NT2/D1 (cell line): ENCODE measurements at regions not wholly inside any gene's neighbourhood (a gene's known extent, or its start where the extent isn't known, plus 50 kb on each side); places are given as distances from the start of the nearest gene placed in this dataset.
"Not testable (repeated sequence)": the region's sequence is repeated elsewhere in the genome, so short reads cannot be mapped to it uniquely, and the experiment has no call there.

Experiments
- DNase-seq: peaks from one replicate; pipeline ENCODE4 v3.0.0-alpha.2; 2011; ENCODE audit warnings: low read depth, low spot score
- H3K27me3 ChIP-seq: 2 replicates; pipeline ENCODE4 v1.6.0; 2011; ENCODE audit warnings: mild to moderate bottlenecking; ENCODE audit not compliant: insufficient read length, insufficient read depth
- H3K36me3 ChIP-seq: 2 replicates; pipeline ENCODE4 v1.6.1; 2011; ENCODE audit warnings: mild to moderate bottlenecking, low read length, mixed read lengths; ENCODE audit not compliant: insufficient read depth, insufficient read length
- H3K4me1 ChIP-seq: 2 replicates; pipeline ENCODE4 v1.5.1; 2011; ENCODE audit not compliant: insufficient read depth, insufficient read length
- H3K4me3 ChIP-seq: 2 replicates; pipeline ENCODE4 v1.5.1; 2011; ENCODE audit warnings: low read depth; ENCODE audit not compliant: insufficient read length
- H3K9ac ChIP-seq: 2 replicates; pipeline ENCODE4 v1.6.0; 2011; ENCODE audit warnings: low read depth; ENCODE audit not compliant: insufficient read length
- H3K9me3 ChIP-seq: 2 replicates; pipeline ENCODE4 v1.5.1; 2011; ENCODE audit warnings: mild to moderate bottlenecking, low read length; ENCODE audit not compliant: insufficient read depth
- SUZ12 ChIP-seq: IDR thresholded peaks from 2 replicates; pipeline ENCODE4 v1.6.1; 2011; ENCODE audit not compliant: insufficient read length, insufficient read depth; ENCODE audit errors: extremely low read depth
- YY1 ChIP-seq: IDR thresholded peaks from 2 replicates; pipeline ENCODE4 v1.6.1; 2011; ENCODE audit not compliant: insufficient read length, insufficient read depth
- ZNF274 ChIP-seq: IDR thresholded peaks from 2 replicates; pipeline ENCODE4 v1.6.1; 2011; ENCODE audit warnings: mild to moderate bottlenecking, low read depth, low read length

GRCh38 chr15:36007699-36008098, 461.7 kb upstream of the DPH6 start:
- Histone ChIP-seq H3K4me1 (no peaks in the 10 kb centered on the region), H3K27me3 (no peaks in the 10 kb centered on the region), H3K36me3 (no peaks in the 10 kb centered on the region), H3K4me3 (no peak overlapping the region), H3K9me3 (no peaks in the 10 kb centered on the region), H3K9ac (no peak overlapping the region)
- TF ChIP-seq YY1 (no peak), ZNF274 (no peak), SUZ12 (no peak)
- no peak for DNase-seq

- TF ChIP-seq ZNF274 = no peak
- no peak for TF ChIP-seq YY1
- no peak for TF ChIP-seq SUZ12
- H3K9me3 ChIP-seq = no peaks in the 10 kb centered on the region
- no peaks in the 10 kb centered on the region for H3K27me3 ChIP-seq
- DNase-seq = no peak
- H3K4me1 ChIP-seq = no peaks in the 10 kb centered on the region
- no peak overlapping the region for H3K4me3 ChIP-seq
- H3K9ac ChIP-seq = no peak overlapping the region
- no peaks in the 10 kb centered on the region for H3K36me3 ChIP-seq
Measured at GRCh38 chr15:36008719-36009118, 462.8 kb upstream of the DPH6 start.

- no peak for TF ChIP-seq SUZ12
- no peak for TF ChIP-seq YY1
- Histone ChIP-seq H3K4me3 (no peak overlapping the region), H3K27me3 (no peaks in the 10 kb centered on the region), H3K4me1 (no peaks in the 10 kb centered on the region), H3K36me3 (no peaks in the 10 kb centered on the region), H3K9me3 (no peaks in the 10 kb centered on the region), H3K9ac (no peak overlapping the region)
- no peak for DNase-seq
Measured at GRCh38 chr15:36024031-36024688, 478.2 kb upstream of the DPH6 start.

GRCh38 chr15:36026627-36027283, 480.8 kb upstream of the DPH6 start:
- Histone ChIP-seq H3K4me3 (no peak overlapping the region), H3K4me1 (no peaks in the 10 kb centered on the region), H3K27me3 (no peaks in the 10 kb centered on the region), H3K36me3 (no peaks in the 10 kb centered on the region), H3K9me3 (no peaks in the 10 kb centered on the region), H3K9ac (no peak overlapping the region)
- TF ChIP-seq YY1 = no peak
- TF ChIP-seq SUZ12 = no peak
- TF ChIP-seq ZNF274 = no peak
- DNase-seq = no peak

- no peak for DNase-seq
- H3K9me3 ChIP-seq = no peaks in the 10 kb centered on the region
- H3K36me3 ChIP-seq = no peaks in the 10 kb centered on the region
- H3K9ac ChIP-seq = no peak overlapping the region
- no peak for TF ChIP-seq SUZ12
- TF ChIP-seq YY1 = no peak
- TF ChIP-seq ZNF274 = no peak
- no peaks in the 10 kb centered on the region for H3K4me1 ChIP-seq
- H3K4me3 ChIP-seq = no peak overlapping the region
- no peaks in the 10 kb centered on the region for H3K27me3 ChIP-seq
Measured at GRCh38 chr15:36029606-36030210, 483.7 kb upstream of the DPH6 start.

- no peak for TF ChIP-seq ZNF274
- no peak for TF ChIP-seq SUZ12
- no peak for TF ChIP-seq YY1
- no peaks in the 10 kb centered on the region for H3K4me1 ChIP-seq
- no peaks in the 10 kb centered on the region for H3K9me3 ChIP-seq
- H3K9ac ChIP-seq = no peak overlapping the region
- no peak overlapping the region for H3K4me3 ChIP-seq
- H3K27me3 ChIP-seq = no peaks in the 10 kb centered on the region
- no peak for DNase-seq
- no peaks in the 10 kb centered on the region for H3K36me3 ChIP-seq
Measured at GRCh38 chr15:36039996-36040572, 494.1 kb upstream of the DPH6 start.

GRCh38 chr15:36047018-36047716, 501.2 kb upstream of the DPH6 start:
- H3K9me3 ChIP-seq, H3K27me3 ChIP-seq, DNase-seq, H3K4me3 ChIP-seq, H3K4me1 ChIP-seq, H3K36me3 ChIP-seq, H3K9ac ChIP-seq: not testable (repeated sequence)
